ENCODE measurements at regions not wholly inside any gene's neighbourhood (a gene's known extent, or its start where the extent isn't known, plus 50 kb on each side); places are given as distances from the start of the nearest gene placed in this dataset.

GRCh38 chr15:35993196-35993595 is 447.2 kb upstream of the DPH6 start (continued):
- TF ChIP-seq AFF1 (IDR thresholded peaks at IDR 0.05; ENCODE audit: low read depth in 1 of 2, partially characterized antibody in 2 of 2) (no peak), ARID4B (CRISPR knock-in tag; IDR thresholded peaks at IDR 0.05) (no peak), JUNB (CRISPR knock-in tag; conservative IDR thresholded peaks at IDR 0.05) (no peak), WHSC1 (IDR thresholded peaks at IDR 0.05; ENCODE audit: low read length) (no peak), ARID3B (CRISPR knock-in tag; IDR thresholded peaks at IDR 0.05; ENCODE audit: borderline replicate concordance) (no peak), ZBTB8A (IDR thresholded peaks at IDR 0.05; ENCODE audit: partially characterized antibody) (no peak), ETV5 (CRISPR knock-in tag; IDR thresholded peaks at IDR 0.05; ENCODE audit: low read depth) (no peak), ESRRA (IDR thresholded peaks at IDR 0.05; ENCODE audit: borderline replicate concordance, low read depth) (no peak), ZNF133 (CRISPR knock-in tag; IDR thresholded peaks at IDR 0.05) (no peak), BRD4 (IDR thresholded peaks at IDR 0.05) (no peak)
